ENCODE measurements at regions not wholly inside any gene's neighbourhood (a gene's known extent, or its start where the extent isn't known, plus 50 kb on each side); places are given as distances from the start of the nearest gene placed in this dataset.
A peak's percentile ranks its signal among the peaks of the same experiment; 100 is the strongest.

- TF ChIP-seq POLR2A (IDR thresholded peaks at IDR 0.05) (no peak), POLR2AphosphoS5 (IDR thresholded peaks at IDR 0.05) (no peak), EP300 (IDR thresholded peaks at IDR 0.05) (no peak), CTCF (IDR thresholded peaks at IDR 0.05) (no peak)
- H3K4me3 ChIP-seq, result no peak overlapping the region
- H3K27ac ChIP-seq, result no peak overlapping the region
- intact Hi-C loops (cut with DNase I), result no loop called here
- WGBS, 2 donors, result 93 to 94% methylated on average over 2 of the region's 2 CpGs
- H3K36me3 ChIP-seq, result no peaks in the 10 kb centered on the region
- no peaks in the 10 kb centered on the region for H3K9me3 ChIP-seq
- no peaks in the 10 kb centered on the region for H3K27me3 ChIP-seq
- DNase-seq, result no peak
- no peaks in the 10 kb centered on the region for H3K4me1 ChIP-seq
Measured at GRCh38 chr6:22401932-22402331, 105.1 kb upstream of the PRL start.

- Histone ChIP-seq H3K9me3 (no peaks in the 10 kb centered on the region), H3K36me3 (no peaks in the 10 kb centered on the region), H3K4me1 (peaks cover 0 to 23% (median 5%) of the 10 kb centered on the region in 4 donors), H3K27me3 (no peaks in the 10 kb centered on the region), H3K27ac (no peak overlapping the region), H3K4me3 (no peak overlapping the region)
- TF ChIP-seq EP300 (IDR thresholded peaks at IDR 0.05), result no peak
- no peak for TF ChIP-seq POLR2A (IDR thresholded peaks at IDR 0.05)
- 95 to 97% methylated on average over 1 of the region's 1 CpG for WGBS, 2 donors
- DNase-seq, result no peak
- intact Hi-C loops (cut with DNase I), result no loop called here
Measured at GRCh38 chr6:22409486-22409885, 112.7 kb upstream of the PRL start.

- peak in 2 of 4 donors; percentile 14 to 56 for TF ChIP-seq POLR2AphosphoS5 (IDR thresholded peaks at IDR 0.05)
- TF ChIP-seq POLR2A (IDR thresholded peaks at IDR 0.05), result no peak
- Histone ChIP-seq H3K4me3 (no peak overlapping the region), H3K4me1 (peaks cover 0 to 23% (median 5%) of the 10 kb centered on the region in 4 donors), H3K27me3 (no peaks in the 10 kb centered on the region), H3K36me3 (no peaks in the 10 kb centered on the region), H3K9me3 (no peaks in the 10 kb centered on the region), H3K27ac (no peak overlapping the region)
- no peak for DNase-seq
- 90 to 94% methylated on average over 3 of the region's 3 CpGs for WGBS, 2 donors
- intact Hi-C loops (cut with DNase I), result no loop called here
Measured at GRCh38 chr6:22411376-22412105, 114.7 kb upstream of the PRL start.

GRCh38 chr6:22412994-22413393, 116.2 kb upstream of the PRL start:
- intact Hi-C loops (cut with DNase I), result no loop called here
- DNase-seq, result no peak

GRCh38 chr6:22413681-22414311, 117.0 kb upstream of the PRL start:
- no peak overlapping the region for H3K4me3 ChIP-seq
- peak overlapping the region in 1 of 4 donors; percentile 5 for H3K27ac ChIP-seq
- H3K27me3 ChIP-seq, result no peaks in the 10 kb centered on the region
- TF ChIP-seq CTCF (IDR thresholded peaks at IDR 0.05) (no peak), POLR2AphosphoS5 (IDR thresholded peaks at IDR 0.05) (no peak), EP300 (IDR thresholded peaks at IDR 0.05) (no peak)
- no peak for DNase-seq
- peaks cover 0 to 23% (median 5%) of the 10 kb centered on the region in 4 donors for H3K4me1 ChIP-seq
- intact Hi-C loops (cut with DNase I), result no loop called here
- 73 to 74% methylated on average over 6 of the region's 6 CpGs for WGBS, 2 donors
- H3K9me3 ChIP-seq, result no peaks in the 10 kb centered on the region
- no peaks in the 10 kb centered on the region for H3K36me3 ChIP-seq

More at GRCh38 chr6:22412994-22413393, 116.2 kb upstream of the PRL start:
- Histone ChIP-seq H3K9me3 (no peaks in the 10 kb centered on the region), H3K4me1 (peaks cover 0 to 23% (median 5%) of the 10 kb centered on the region in 4 donors), H3K27ac (no peak overlapping the region), H3K36me3 (no peaks in the 10 kb centered on the region), H3K4me3 (no peak overlapping the region), H3K27me3 (no peaks in the 10 kb centered on the region)
- TF ChIP-seq POLR2AphosphoS5 (IDR thresholded peaks at IDR 0.05) (no peak), POLR2A (IDR thresholded peaks at IDR 0.05) (no peak), EP300 (IDR thresholded peaks at IDR 0.05) (no peak), CTCF (IDR thresholded peaks at IDR 0.05) (no peak)
- WGBS, 2 donors, result 67 to 72% methylated on average over 2 of the region's 2 CpGs

Data from sigmoid colon (tissue), 6 donors.